T-helper 9 cell (primary cell): ENCODE measurements at regions not wholly inside any gene's neighbourhood (a gene's known extent, or its start where the extent isn't known, plus 50 kb on each side); places are given as distances from the start of the nearest gene placed in this dataset.
"Not testable (repeated sequence)": the region's sequence is repeated elsewhere in the genome, so short reads cannot be mapped to it uniquely, and the experiment has no call there.

Experiments
- DNase-seq: peaks from one replicate; pipeline ENCODE4 v3.0.0-alpha.2; 2020

DNA sequence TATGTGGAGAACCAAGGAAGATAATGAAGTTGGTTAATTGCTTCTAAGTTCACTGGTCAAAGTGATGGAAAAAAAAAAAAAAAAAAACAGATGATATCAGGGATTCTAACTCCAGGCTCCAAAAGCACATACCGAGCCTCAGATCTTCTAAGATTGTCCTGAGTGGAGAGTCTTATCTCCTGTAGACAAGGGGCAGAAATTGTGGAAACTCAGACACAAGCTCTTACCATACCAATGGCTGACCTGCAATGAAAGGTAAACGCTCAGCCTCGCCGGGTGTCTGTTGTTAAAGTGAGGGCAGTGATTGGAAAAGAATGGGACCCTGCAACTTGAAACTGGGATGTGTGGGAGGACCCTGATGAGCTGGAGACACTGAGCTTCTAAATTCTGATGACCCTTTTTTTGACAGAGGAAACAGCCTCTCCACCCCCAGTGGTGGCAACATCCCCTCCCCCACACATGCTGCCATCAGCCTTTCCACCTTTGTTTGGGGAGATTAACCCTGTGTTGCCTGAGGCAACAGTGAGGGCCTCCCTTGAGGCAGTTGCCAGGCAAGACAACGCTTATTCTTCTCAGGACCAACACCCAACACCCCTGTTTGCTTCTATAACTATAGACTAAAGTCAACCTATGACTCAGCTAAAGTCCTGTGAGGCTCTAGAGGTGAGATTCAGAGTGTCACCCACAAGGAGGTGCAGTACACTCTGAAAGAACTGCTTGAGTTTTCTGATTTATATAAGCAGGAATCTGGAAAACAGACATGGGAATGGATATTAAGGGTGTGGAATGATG is 154.0 kb downstream of the THBS2 start:
- DNase-seq, result no peak

DNA sequence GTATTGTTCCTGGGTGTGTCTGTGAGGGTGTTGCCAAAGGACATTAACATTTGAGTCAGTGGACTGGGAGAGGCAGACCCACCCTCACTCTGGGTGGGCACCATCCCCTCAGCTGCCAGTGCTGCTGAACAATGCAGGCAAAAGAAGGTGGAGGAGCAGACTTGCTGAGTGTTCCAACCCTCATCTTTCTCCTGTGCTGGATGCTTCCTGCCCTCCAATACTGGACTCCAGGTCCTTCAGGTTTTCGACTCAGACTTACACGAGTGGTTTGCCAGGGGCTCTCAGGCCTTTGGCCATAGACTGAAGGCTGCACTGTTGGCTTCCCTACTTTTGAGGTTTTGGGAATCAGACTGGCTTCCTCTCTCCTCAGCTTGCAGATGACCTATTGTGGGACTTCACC is 155.0 kb downstream of the THBS2 start:
- not testable (repeated sequence) for DNase-seq

DNA sequence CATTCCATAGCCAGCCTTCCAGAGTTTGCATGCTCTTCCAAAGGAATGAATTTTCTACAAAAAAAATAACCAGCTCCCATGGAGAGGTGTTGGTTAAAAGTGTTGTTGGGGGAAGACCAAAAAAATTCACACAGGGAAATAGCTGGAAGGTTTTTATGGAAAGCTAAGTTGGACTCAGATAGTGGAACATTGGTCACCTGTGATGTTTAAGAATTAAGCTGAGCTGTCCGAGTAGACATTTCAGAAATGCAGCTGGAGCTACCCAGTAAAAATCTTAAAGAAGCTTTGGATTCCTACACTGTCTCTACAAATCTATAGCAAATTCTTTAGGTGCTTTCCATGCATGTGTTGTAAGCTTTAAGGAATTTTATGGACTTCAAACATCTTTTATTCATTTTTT is 155.5 kb downstream of the THBS2 start:
- no peak for DNase-seq

DNA sequence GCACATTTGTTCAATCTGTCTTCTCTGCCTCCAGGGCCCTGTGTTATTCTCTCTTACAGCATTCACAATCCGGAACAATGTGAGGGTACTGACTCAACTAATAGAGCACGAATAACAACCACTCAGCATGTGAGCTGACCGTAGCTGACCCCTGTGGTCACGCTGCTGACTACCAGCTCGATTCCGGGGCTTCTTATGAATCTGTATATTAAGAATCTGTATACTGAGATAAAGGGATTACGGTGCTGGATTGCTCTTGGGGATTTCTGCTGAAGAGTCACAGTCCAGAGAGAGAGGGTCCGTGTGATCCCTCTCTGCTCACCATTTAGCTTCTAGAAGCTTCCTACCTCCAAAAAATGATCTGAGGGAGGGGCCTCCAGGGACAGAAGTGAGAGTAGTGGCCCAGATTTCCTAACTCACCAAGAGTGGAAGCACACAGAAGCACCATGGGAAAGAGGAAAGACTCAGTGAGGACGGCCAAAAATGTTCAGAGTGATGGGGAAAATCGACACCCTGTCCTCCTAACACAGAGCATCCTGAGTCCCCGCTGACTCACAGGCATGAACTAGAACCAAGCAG is 156.2 kb downstream of the THBS2 start:
- no peak for DNase-seq

DNA sequence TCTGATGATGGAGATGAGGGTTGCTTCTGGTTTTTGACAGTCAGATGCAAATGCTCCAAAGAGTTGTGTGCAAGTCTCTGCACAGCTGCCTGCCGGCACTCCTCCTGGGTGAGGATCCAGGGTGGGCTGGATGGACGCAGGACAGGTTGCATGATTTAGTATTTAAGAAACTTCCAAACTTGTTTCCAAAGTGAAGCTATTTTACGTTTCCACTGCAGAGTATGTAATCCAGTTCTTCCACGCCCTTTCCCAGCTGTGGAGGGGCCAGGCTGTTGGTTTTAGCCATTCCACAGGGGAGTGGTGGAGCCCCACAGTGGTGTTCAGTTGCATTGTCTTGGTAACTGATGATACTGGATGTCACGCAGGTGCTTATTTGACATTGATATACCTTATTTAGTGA is 157.3 kb downstream of the THBS2 start:
- no peak for DNase-seq

DNA sequence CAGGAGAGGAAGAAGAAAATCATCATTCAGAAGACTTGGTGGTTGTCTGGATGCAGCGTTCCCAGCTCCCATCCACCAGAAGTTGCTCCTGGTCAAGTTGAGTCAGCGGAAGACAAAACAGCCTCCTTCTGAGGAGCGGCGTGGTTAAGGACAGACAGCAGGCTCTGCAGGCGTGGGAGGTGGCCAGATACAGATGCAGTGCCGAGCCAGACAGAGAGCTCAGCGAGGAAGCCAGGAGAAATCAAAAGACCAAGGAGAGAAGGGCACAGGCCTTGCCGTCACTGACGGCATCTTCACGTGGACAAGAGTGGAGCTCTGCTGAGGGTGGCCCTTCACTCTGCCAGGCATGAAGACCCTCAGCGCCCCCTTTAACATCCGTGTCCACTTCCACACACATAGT is 158.5 kb downstream of the THBS2 start:
- no peak for DNase-seq

DNA sequence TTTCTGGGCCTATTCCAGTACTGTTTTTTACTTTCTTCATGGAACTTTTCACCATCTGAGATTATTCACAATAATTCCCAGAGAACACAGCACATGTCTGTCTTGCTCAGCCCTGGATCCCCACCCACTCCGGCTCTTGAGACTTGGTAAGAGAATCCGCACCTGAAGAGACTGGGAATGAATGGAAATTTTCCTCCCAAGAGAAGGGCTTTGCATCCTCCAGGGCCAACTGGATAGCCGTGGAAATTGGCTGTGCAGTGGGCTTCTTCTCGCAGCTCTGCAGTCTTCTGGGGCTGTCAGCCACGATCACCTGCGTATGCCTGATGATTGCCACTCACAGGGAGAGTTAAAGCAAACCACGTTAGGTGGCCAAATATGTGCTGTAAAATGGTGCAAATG is 159.1 kb downstream of the THBS2 start:
- DNase-seq, result no peak

DNA sequence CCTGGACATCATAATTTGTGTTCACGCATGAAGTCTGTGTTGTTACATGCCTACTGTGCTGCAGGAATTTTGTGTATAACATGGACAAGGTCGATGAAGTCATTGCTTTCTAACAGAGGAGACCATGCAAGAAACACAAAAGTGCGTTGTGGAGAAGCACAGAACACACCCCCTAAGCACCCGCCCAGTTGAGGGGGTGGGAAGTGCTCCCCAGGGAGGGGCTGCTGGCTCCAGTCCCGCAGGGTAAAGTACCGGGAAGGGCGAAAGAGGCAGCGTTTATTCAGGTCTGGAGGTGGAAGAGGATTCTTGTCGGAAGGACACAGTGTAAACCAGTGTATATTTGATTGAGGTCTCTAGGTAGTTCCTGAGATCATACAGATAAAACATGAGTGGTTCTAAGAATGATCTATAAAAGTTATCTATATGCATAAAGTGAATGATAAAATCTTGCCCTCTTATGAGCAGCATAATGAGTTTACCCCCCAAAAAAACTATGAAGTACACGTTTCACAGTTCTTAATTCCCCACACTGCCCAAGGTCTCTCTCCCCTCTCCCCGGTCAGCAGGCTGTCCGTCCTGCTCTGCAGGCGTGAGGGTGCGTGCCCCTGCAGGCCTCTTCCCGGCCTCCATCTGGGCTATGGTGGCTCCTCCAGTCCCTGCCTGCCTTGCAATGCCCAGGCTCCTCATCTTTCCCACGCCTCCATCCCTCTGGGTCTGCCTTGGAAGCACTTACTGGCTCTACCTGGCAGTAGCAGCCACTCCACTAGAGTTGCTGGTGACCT is 159.7 kb downstream of the THBS2 start:
- no peak for DNase-seq

DNA sequence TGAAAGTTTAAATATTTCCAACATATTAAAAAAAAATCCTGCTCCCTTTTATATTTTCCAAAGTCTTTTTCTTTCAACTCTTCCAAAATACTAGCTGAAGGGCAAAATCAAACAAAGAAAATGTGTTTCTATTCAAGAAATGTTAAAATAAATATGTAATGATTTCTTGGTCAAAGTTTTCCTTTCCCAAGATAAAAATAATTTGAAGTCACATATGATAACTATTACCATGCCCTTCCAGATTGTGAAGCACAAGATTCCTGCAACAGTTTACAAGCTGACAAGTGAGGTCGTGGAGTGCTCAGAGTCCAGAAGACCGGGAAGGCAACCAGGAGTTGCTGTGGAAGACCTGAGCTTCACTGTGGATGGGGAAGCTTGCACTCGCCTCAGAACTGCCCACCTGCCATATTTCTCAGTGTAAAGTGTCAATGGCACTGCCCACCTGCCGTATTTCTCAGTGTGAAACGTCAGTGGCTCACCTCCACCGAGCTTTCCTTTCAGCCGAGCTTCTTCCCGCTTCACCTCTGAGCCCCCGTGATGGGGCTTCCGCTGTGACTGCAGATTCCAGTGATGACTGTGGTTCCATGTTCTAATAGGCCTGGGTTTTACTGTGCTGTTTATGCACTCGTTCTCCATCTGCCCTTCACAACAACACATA is 160.5 kb downstream of the THBS2 start:
- DNase-seq, result no peak

DNA sequence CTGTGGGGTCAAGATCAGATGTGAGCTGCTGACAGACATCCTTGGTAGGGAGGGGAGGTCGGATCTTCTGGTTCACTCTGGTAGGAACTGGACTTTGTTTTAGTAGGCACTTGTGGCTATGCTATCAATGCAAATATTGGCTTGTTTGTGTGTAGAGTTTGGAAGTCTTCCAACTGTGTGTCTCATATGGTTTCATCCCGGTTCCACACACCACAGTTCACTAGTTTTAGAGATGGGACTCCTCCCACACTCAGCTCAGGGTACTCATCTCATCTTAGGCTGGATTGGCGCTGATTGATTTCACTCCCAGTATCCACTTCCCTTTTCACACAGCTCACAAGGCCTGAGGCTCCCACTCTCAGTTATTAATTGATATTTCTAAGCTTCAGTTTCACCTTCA is 161.3 kb downstream of the THBS2 start:
- DNase-seq, result no peak

DNA sequence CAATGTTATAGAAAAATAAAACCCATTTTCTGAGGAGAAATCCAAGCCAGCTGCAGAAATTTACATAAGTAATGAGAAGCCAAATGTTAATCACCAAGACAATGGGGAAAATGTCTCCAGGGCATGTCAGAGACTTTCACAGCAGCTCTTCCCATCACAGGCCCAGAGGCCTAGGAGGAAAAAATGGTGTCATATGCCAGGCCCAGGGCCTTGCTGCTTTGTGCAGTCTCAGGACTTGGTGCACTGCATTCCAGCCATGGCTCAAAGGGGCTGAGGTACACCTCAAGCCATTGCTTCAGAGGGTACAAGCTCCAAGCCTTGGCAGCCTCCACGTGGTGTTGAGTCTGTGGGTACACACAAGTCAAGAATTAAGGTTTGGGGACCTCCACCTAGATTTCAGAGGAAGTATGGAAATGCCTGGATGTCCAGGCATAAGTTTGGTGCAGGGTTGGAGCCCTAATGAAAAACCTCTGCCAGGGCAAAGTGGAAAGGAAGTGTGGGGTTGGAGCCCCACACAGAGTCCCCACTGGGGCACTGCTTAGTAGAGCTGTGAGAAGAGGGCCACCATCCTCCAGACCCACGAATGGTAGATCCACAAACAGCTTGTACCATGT is 163.0 kb downstream of the THBS2 start:
- DNase-seq, result not testable (repeated sequence)

DNA sequence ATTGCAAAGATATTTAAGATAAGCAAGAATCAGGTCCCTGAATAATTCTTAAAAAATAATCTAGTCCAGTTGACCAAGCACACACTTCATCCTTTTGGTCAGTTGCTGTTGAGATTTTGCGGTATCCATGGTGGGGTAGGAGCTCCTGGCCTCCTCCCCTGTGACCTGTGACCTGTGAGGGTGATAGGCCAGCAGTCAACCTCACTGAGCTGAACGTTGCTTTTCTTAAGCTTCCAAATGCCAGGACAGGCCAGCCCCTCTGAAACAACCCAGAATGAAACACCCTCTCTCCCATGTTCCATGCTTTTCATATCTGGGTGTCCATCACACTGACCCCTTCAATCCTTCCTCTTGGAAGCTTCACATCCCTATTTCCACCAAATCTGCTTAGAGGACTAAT is 164.9 kb downstream of the THBS2 start:
- no peak for DNase-seq

DNA sequence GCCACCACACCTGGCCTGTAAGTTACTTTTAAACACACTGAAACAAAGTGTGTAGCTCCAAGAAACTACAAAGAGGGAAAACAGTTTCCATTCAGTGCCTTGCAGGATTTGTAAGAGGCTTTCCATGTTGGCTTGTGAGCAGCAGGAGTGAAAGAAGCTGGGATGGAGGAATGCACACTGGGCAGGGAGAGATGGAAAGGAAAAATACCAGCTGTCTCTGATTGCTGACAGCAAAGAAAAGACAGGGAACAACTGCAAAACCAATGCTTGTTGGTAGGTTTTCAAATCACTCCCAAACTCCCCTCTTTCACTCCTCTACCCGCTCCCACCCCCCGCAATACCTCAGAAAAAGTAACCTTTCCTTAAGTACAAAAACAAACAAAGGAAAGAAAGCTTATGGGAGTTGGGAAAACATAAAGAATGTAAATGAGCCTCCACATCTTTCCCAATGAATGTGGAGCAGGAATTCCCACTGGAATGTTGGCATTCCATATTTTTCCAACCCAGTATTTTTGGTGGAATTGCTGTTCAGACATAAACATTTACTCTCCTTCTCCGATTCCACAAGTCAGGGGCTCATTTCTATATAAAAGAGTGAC is 166.1 kb downstream of the THBS2 start:
- DNase-seq, result no peak

DNA sequence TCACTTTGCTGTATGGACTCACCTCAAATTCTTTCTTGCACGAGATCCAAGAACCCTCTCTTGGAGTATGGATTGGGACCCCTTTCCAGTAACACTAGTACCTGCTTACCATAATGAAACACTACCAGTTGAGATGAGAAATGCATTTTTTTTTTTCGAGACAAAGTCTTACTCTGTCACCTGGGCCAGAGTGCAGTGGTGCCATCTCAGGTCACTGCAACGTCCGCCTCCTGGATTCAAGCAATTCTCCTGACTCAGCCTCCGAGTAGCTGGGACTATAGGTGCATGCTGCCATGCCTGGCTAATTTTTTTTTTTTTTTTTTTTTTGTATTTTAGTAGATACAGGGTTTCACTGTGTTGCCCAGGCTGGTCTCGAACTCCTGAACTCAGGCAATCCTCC is 167.0 kb downstream of the THBS2 start:
- DNase-seq, result not testable (repeated sequence)

DNA sequence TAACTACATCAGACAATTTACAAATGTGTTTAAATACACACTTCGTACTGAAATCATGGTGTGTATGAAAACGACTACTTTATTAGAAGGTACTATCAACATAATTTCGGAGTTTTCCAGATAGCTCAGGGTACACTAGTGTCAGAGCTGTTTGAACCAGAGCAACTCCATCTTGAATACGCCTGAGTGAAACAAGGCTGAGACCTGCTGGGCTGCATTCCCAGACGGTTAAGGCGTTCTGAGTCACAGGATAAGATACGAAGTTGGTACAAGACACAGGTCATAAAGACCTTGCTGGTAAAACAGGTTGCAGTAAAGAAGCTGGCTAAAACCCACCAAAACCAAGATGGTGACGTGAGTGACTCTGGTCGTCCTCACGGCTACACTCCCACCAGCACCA is 167.6 kb downstream of the THBS2 start:
- no peak for DNase-seq

DNA sequence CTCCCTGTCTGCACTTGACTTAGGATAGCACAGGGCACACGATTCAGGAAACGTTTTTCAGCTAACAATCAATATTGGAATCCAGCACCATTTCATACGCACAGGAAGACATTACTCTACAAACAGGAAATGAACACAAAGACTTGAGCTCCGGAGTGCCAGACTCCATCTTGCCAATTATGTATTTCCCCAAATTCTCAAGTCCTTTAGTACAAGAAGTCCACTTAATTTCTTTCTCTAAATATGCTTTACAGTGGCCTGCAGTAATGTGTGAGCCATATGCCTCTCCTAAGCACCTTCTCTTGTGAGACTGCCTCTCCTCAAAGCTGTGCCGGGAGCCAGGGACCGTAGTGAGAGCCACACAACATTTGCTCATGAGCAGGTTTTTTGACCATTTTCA is 168.2 kb downstream of the THBS2 start:
- DNase-seq, result no peak

DNA sequence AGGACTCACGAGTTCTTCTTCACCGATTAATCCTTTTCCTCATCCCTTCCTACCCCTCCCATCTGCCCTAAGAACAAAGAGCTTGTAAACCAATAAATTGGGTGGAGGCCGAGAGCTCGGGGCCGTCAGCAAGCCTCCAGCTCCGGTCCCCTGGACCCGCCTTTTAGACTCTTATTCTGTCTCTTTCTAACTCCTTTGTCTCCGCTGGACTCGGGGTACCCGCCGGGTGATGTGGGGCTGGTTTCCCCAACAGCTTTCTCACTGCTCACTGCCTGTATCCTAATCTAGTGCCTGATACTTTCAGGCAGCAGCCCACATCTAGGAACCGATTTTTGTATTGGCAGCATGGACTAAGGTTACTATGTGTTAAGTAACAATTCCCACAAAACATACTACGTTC is 169.1 kb downstream of the THBS2 start:
- DNase-seq, result not testable (repeated sequence)

DNA sequence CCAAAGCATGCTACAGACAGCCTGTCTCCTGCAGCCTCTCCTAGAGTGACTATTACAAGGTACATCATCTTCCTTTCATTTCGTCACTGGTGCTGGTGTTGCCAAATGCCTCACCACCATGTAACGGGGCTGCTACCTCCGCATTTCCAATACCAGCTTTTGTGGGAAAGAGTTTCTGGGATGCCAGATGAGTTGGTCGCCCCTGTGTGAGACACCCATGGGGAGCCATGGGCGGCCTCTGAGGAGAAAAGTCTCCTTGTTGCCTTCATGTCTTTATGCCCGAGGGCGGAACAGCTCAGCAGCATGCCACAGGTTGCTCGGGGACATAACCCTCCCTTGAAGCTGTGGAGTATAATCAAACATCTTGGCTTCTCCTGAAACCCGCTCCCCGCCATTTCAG is 169.6 kb downstream of the THBS2 start:
- DNase-seq, result no peak

DNA sequence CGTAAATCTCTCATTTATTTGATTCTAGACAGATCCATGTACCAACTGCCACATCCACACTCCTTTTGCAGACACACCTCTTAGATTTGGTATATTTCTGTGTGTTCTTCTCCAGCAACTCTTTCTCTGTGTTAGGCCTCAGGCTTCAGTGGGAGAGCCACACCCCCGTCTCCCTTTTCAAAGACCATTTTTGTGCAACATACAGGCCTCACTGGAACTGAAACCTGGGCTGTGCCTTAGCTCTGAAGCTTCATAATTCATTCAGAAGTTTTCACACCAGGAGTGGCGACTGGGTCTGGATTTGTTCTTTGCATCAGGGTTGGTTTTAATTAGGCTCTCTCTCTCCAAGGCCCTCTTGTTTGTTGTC is 170.2 kb downstream of the THBS2 start:
- DNase-seq, result no peak

DNA sequence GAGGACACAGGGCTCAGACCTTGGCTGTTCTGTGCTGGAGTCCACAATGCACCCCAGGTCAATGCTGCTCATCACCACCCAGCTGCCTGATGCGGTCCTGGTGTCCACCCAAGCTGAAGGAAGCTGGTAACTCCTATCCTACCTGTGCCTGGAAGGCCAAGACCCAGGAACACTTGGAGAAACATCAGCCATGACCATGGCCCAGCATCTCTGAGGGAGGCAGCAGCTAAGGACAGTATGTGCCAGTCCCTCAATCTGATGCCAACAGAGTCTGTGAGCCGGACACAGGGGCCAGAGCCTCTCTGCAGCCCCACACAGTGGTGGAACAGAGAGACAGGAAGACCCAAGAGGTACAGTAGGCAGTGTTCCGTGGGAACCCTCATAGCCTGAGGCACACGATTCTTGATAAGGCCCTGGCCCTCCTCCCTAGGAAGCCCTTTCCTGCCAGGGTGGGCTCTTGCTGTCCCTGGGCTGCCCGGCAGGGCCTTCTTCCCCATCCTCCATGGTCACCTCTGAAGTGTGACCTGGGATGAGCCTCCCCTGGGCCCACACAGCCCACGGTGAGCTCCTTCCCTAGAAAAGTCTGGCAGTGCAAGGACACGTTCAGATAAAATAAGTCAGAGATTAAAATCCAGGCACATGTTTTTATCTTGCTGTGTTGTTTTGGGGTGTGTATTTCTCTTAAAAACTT is 170.7 kb downstream of the THBS2 start:
- no peak for DNase-seq

DNA sequence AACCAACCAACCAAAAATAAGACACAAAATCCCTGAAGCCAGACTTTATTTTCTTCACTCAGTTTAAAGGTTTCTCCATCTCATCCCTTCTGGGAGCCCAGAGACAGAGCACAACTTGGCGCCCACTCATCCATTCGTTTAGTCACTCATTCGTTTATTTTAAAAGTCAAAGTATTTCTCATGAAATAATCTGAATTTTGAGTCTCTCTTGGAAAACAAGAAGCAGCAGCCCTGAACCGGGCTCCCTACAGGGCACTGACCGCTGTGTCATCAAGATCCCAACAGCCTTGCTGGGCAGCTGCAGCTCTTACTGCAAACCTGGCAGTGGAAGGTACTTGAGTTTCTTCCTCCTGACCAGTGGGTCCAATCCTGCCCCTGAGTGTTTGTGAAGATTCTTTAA is 171.6 kb downstream of the THBS2 start:
- no peak for DNase-seq

DNA sequence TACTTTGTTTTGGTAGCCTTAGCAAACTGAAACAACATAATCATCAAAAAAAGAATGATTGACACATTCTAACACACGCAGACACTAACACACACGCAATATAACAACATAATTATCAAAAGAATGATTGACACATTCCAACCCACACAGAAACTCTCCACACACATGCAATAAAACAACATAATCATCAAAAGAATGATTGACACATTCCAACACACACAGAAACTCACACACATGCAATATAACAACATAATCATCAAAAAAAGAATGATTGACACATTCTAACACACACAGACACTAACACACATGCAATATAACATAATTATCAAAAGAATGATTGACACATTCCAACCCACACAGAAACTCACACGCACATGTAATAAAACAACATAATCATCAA is 172.4 kb downstream of the THBS2 start:
- no peak for DNase-seq
